GM13977 (cell line): ENCODE measurements at regions not wholly inside any gene's neighbourhood (a gene's known extent, or its start where the extent isn't known, plus 50 kb on each side); places are given as distances from the start of the nearest gene placed in this dataset.

Source experiments
- DNase-seq: peaks from one replicate; pipeline ENCODE4 v3.0.0; 2012; ENCODE audit warnings: low spot score
- CTCF ChIP-seq: IDR thresholded peaks from 2 replicates; pipeline ENCODE4 v1.5.1; 2012; ENCODE audit warnings: mild to moderate bottlenecking, control low read depth; ENCODE audit not compliant: insufficient read depth; ENCODE audit errors: extremely low read depth, missing control alignments
- in situ Hi-C: fragments of 300-500 bp; cut with MboI; formaldehyde crosslinking; loops from one replicate; pipeline ENCODE4 v1.12.0; 2022; ENCODE audit warnings: low sequenced_read_pairs, low pct_unique_long_range_greater_than_20kb, mixed read lengths, inconsistent platforms; ENCODE audit not compliant: unreplicated experiment

GRCh38 chr19:30076751-30077670 is 135.0 kb downstream of the URI1 start:
- in situ Hi-C loops: no loop called here
- TF ChIP-seq CTCF: no peak
- DNase-seq: no peak

GRCh38 chr19:30077851-30078355 is 135.9 kb downstream of the URI1 start:
- in situ Hi-C loops: no loop called here
- no peak for DNase-seq
- no peak for TF ChIP-seq CTCF

- in situ Hi-C loops: no loop called here
- no peak for DNase-seq
- TF ChIP-seq CTCF: no peak
Observed at GRCh38 chr19:30078381-30078910, 136.4 kb downstream of the URI1 start.

- no peak for TF ChIP-seq CTCF
- DNase-seq: no peak
- in situ Hi-C loops: no loop called here
Observed at GRCh38 chr19:30079200-30079599, 137.2 kb downstream of the URI1 start.

GRCh38 chr19:30082168-30082567 is 140.1 kb downstream of the URI1 start:
- DNase-seq: no peak
- in situ Hi-C loops: no loop called here
- TF ChIP-seq CTCF: no peak

- in situ Hi-C loops: no loop called here
Observed at GRCh38 chr19:30082611-30083010, 140.6 kb downstream of the URI1 start.

More at GRCh38 chr19:30082611-30083010, 140.6 kb downstream of the URI1 start:
- TF ChIP-seq CTCF: no peak
- DNase-seq: no peak
